Breast epithelium (tissue), 4 donors: ENCODE measurements at regions not wholly inside any gene's neighbourhood (a gene's known extent, or its start where the extent isn't known, plus 50 kb on each side); places are given as distances from the start of the nearest gene placed in this dataset.

Experiments
- DNase-seq, 2 donors: peaks; one replicate each; pipeline ENCODE4 v3.0.0-alpha.2; 2019; ENCODE audit warnings: low spot score in 2 of 2
- H3K27ac ChIP-seq, 2 donors: fragments of 200-600 bp; sonication (generic) in 1 of 2; one replicate each; pipeline ENCODE4 v1.5.1; 2016 to 2019; ENCODE audit warnings: mild to moderate bottlenecking in 1 of 2
- H3K27me3 ChIP-seq, 2 donors: fragments of 200-600 bp; sonication (generic) in 1 of 2; one replicate each; pipeline versions ENCODE4 v1.5.1 to v1.6.0; 2017 to 2019; ENCODE audit warnings: control low read depth in 1 of 2, mild to moderate bottlenecking in 1 of 2
- H3K36me3 ChIP-seq: fragments of 200-600 bp; one replicate; pipeline ENCODE4 v1.5.1; 2019
- H3K4me1 ChIP-seq, 2 donors: fragments of 200-600 bp; sonication (generic); one replicate each; pipeline ENCODE4 v1.5.1; 2016 to 2019; ENCODE audit warnings: control low read depth in 1 of 2
- H3K4me3 ChIP-seq, 3 donors: fragments of 200-600 bp; sonication (generic); 1 replicate in 2 of 3; 2 replicates in 1 of 3; pipeline ENCODE4 v1.5.1; 2016 to 2019; ENCODE audit warnings: mild to moderate bottlenecking in 3 of 3, moderate library complexity in 2 of 3
- H3K9me3 ChIP-seq, 2 donors: fragments of 200-600 bp; sonication (generic) in 1 of 2; one replicate each; pipeline ENCODE4 v1.5.1; 2016 to 2019; ENCODE audit warnings: control low read depth in 1 of 2
- CTCF ChIP-seq, 3 donors: fragments of 450-650 bp; IDR thresholded peaks; one replicate each; pipeline ENCODE4 v1.5.1; 2016 to 2017; ENCODE audit warnings: antibody characterized with exemption in 3 of 3, mild to moderate bottlenecking in 3 of 3, moderate library complexity in 3 of 3
- POLR2A ChIP-seq: fragments of 450-650 bp; IDR thresholded peaks from one replicate; pipeline ENCODE4 v1.6.1; 2016; ENCODE audit warnings: antibody characterized with exemption, mild to moderate bottlenecking, moderate library complexity
- POLR2AphosphoS5 ChIP-seq, 3 donors: sonication (generic); formaldehyde crosslinking; IDR thresholded peaks; one replicate each; pipeline ENCODE4 v1.6.1; 2017; ENCODE audit warnings: antibody characterized with exemption in 3 of 3
- intact Hi-C: fragments of 100-400 bp; cut with DNase I; formaldehyde crosslinking; loops from one replicate; pipeline ENCODE4 v1.15.1; 2023; ENCODE audit warnings: low total_unique reads

DNA sequence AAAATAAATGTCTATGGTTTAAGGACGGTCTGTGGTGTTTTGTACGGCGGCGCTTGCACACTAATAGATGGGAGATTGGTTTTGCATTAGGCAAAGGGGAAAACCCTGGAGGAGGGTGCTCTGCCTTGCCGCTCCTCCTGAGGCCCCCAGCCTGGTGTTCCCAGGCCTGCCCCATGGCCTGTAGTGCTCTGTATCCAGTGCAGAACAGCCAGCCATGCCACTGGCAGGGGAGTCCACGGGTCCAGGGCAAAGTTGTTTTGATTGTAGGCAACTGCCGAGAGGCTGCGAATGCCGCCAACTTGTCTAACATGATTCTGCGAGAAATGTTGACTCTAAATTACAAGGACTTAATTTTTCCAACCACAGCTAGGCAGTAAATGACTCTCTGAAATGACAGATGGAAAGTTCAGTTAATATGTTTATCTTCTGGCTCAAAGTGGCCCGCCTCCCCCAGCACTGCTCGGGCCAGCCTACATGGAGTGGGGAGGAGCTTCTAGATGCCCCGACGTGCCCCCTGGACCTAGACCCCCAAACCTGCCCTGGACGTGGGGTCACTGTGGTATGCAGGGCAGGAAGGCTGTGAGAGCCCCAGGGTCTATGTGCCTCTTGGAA, 104.6 kb upstream of the GDF10 start:
- no peaks in the 10 kb centered on the region for H3K4me1 ChIP-seq
- H3K4me3 ChIP-seq: no peak overlapping the region
- no peak overlapping the region for H3K27ac ChIP-seq
- H3K9me3 ChIP-seq: no peaks in the 10 kb centered on the region
- H3K36me3 ChIP-seq: no peaks in the 10 kb centered on the region
- intact Hi-C loops: no loop called here
- no peaks in the 10 kb centered on the region for H3K27me3 ChIP-seq
- no peak for DNase-seq
- TF ChIP-seq POLR2A: no peak
- no peak for TF ChIP-seq POLR2AphosphoS5 (IDR thresholded peaks at IDR 0.05)
- no peak for TF ChIP-seq CTCF (IDR thresholded peaks at IDR 0.05)

DNA sequence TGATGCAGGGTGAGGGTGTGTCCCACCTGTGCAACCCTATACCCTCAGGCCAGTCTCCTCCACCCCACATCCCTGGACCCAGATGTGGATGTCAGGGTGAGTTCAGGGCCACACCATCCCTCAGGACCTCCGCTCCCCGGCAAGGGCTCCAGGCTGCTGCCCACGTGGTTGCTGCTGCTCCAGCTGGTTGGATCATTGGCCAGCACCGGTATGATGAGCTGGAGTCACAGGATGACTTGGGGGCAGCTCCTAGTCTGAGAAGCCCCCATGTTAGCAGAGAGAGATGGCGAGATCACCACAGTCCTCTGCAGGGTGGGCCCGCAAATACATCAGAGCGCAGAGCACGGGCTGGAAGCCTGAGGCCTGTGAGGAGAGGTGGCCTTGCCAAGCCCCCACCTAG, 103.3 kb upstream of the GDF10 start:
- H3K4me1 ChIP-seq: no peaks in the 10 kb centered on the region
- intact Hi-C loops: no loop called here
- no peaks in the 10 kb centered on the region for H3K9me3 ChIP-seq
- no peak overlapping the region for H3K4me3 ChIP-seq
- no peak overlapping the region for H3K27ac ChIP-seq
- H3K27me3 ChIP-seq: no peaks in the 10 kb centered on the region
- no peaks in the 10 kb centered on the region for H3K36me3 ChIP-seq
- DNase-seq: no peak
- TF ChIP-seq CTCF (IDR thresholded peaks at IDR 0.05) (no peak), POLR2A (no peak), POLR2AphosphoS5 (IDR thresholded peaks at IDR 0.05) (no peak)

- no peak overlapping the region for H3K27ac ChIP-seq
- H3K4me1 ChIP-seq: no peaks in the 10 kb centered on the region
- no peaks in the 10 kb centered on the region for H3K36me3 ChIP-seq
- no peaks in the 10 kb centered on the region for H3K27me3 ChIP-seq
- intact Hi-C loops: no loop called here
- TF ChIP-seq POLR2AphosphoS5 (IDR thresholded peaks at IDR 0.05) (no peak), POLR2A (no peak)
- H3K4me3 ChIP-seq: no peak overlapping the region
- no peaks in the 10 kb centered on the region for H3K9me3 ChIP-seq
- DNase-seq: no peak
These were observed 101.8 kb upstream of the GDF10 start for GRCh38 chr10:47198221-47198620.

- H3K4me3 ChIP-seq: no peak overlapping the region
- no peaks in the 10 kb centered on the region for H3K4me1 ChIP-seq
- H3K27me3 ChIP-seq: no peaks in the 10 kb centered on the region
- intact Hi-C loops: no loop called here
- no peaks in the 10 kb centered on the region for H3K9me3 ChIP-seq
- no peaks in the 10 kb centered on the region for H3K36me3 ChIP-seq
- no peak for DNase-seq
- no peak overlapping the region for H3K27ac ChIP-seq
- no peak for TF ChIP-seq POLR2AphosphoS5 (IDR thresholded peaks at IDR 0.05)
- no peak for TF ChIP-seq CTCF (IDR thresholded peaks at IDR 0.05)
- TF ChIP-seq POLR2A: no peak
These were observed 94.8 kb upstream of the GDF10 start for GRCh38 chr10:47205192-47205591.

- intact Hi-C loops: no loop called here
- no peak for DNase-seq
- Histone ChIP-seq H3K4me3 (no peak overlapping the region), H3K27me3 (no peaks in the 10 kb centered on the region), H3K9me3 (no peaks in the 10 kb centered on the region), H3K27ac (no peak overlapping the region), H3K4me1 (no peaks in the 10 kb centered on the region), H3K36me3 (no peaks in the 10 kb centered on the region)
- TF ChIP-seq POLR2AphosphoS5 (IDR thresholded peaks at IDR 0.05): no peak
- TF ChIP-seq POLR2A: no peak
- no peak for TF ChIP-seq CTCF (IDR thresholded peaks at IDR 0.05)
These were observed 93.3 kb upstream of the GDF10 start for GRCh38 chr10:47206449-47207280.
